ENCODE measurements at regions not wholly inside any gene's neighbourhood (a gene's known extent, or its start where the extent isn't known, plus 50 kb on each side); places are given as distances from the start of the nearest gene placed in this dataset.
"Not testable (repeated sequence)": the region's sequence is repeated elsewhere in the genome, so short reads cannot be mapped to it uniquely, and the experiment has no call there.

DNA sequence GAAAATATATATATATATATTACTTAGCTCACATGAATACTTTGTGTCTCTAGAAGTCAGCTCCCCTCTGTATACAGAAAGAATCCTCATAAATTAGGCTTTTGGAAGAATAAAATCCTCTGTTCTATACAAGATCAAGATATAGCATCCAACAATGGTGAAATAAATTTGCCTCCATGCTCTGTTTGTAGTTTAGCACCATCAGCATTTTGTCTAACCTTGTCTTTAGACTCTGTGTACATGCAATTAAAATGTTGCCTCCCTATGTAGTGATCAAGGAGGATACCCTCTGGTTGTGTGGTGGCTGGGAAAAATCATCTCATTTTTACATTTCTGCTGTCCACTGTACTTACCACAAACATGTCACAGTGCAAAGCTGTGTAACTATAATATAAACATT lies 189.7 kb downstream of the C7orf25 start:
- no peak for DNase-seq (ENCODE audit: low read depth, low spot score)
- no peak overlapping the region for H3K4me3 ChIP-seq (ENCODE audit: low read depth, low read length)
- ChIA-PET CTCF (no interaction called here), POLR2A (no interaction called here)
- no peak overlapping the region for H3K27ac ChIP-seq (ENCODE audit: low read depth, low read length)
- no peaks in the 10 kb centered on the region for H3K27me3 ChIP-seq (ENCODE audit: control insufficient read depth, insufficient read depth, low read length)
- TF ChIP-seq, protein P1, sequence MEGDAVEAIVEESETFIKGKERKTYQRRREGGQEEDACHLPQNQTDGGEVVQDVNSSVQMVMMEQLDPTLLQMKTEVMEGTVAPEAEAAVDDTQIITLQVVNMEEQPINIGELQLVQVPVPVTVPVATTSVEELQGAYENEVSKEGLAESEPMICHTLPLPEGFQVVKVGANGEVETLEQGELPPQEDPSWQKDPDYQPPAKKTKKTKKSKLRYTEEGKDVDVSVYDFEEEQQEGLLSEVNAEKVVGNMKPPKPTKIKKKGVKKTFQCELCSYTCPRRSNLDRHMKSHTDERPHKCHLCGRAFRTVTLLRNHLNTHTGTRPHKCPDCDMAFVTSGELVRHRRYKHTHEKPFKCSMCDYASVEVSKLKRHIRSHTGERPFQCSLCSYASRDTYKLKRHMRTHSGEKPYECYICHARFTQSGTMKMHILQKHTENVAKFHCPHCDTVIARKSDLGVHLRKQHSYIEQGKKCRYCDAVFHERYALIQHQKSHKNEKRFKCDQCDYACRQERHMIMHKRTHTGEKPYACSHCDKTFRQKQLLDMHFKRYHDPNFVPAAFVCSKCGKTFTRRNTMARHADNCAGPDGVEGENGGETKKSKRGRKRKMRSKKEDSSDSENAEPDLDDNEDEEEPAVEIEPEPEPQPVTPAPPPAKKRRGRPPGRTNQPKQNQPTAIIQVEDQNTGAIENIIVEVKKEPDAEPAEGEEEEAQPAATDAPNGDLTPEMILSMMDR (IDR thresholded peaks at IDR 0.05; ENCODE audit: low read depth, low read length) = no peak
- no peaks in the 10 kb centered on the region for H3K9me3 ChIP-seq (ENCODE audit: control insufficient read depth, insufficient read depth, low read length)

DNA sequence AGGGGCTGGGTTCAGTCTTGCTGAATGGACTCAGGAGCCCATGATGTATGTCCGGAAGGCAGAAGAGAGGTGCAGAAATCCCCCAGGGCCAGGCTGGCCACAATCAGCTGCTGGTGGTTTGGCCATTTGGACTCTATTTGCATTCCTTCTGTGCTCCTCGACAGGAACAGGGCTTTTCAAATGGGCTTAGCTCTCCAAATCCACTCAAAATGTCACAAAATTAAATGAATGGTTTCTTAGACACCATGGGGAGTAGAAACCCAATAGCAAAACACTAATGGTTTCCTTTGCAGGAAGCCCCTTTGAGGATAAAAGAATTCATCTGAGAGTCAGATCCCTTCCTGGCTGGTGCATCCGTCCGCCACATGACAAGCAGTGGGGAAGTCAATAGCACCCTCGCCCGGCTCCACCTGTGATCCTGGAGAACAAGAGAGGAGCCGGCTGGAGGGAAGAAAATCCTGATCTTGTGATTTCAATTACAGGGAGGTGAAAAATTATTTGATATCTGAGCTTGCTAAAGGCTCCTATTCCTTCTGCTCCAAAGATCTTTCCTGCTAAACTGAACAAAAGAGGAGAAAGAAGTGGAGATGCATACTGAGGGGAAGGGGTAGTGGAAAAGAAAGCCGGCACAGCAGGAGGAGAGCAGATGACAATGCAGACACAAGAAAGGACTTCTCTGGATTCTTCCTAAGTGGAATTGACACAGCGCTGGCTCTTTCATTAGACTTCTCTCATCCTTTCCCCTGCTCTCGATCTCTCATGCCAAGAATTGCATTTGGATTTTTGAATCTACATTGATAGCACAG lies 190.7 kb downstream of the C7orf25 start:
- H3K27ac ChIP-seq (ENCODE audit: low read depth, low read length) = no peak overlapping the region
- TF ChIP-seq, protein P1 (IDR thresholded peaks at IDR 0.05; ENCODE audit: low read depth, low read length) = no peak
- CTCF ChIA-PET = no interaction called here
- H3K4me3 ChIP-seq (ENCODE audit: low read depth, low read length) = no peak overlapping the region
- H3K27me3 ChIP-seq (ENCODE audit: control insufficient read depth, insufficient read depth, low read length) = no peaks in the 10 kb centered on the region
- no peak for DNase-seq (ENCODE audit: low read depth, low spot score)
- POLR2A ChIA-PET = no interaction called here
- H3K9me3 ChIP-seq (ENCODE audit: control insufficient read depth, insufficient read depth, low read length) = no peaks in the 10 kb centered on the region

DNA sequence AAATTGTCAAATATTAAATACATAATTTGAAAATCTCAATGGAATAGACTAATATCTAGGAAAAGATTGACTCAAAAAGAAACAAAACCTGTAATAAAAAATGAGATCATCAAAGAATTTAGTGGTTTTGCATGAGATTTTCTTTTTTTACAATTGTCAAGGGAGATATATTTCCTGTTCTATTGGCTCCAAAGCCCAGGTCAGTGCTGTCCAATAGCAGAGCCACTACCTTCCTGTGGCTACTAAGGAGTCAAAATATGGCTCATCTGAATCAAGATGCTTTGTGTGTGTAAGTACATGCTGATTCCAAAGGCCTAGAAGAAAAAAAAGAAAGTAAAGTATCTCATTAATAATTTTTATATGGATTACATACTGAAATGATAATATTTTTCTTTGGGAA lies 191.9 kb downstream of the C7orf25 start:
- Histone ChIP-seq H3K4me3 (ENCODE audit: low read depth, low read length) (no peak overlapping the region), H3K27ac (ENCODE audit: low read depth, low read length) (no peak overlapping the region), H3K9me3 (ENCODE audit: control insufficient read depth, insufficient read depth, low read length) (no peaks in the 10 kb centered on the region), H3K27me3 (ENCODE audit: control insufficient read depth, insufficient read depth, low read length) (no peaks in the 10 kb centered on the region)
- ChIA-PET CTCF (no interaction called here), POLR2A (no interaction called here)
- TF ChIP-seq, protein P1 (IDR thresholded peaks at IDR 0.05; ENCODE audit: low read depth, low read length) = no peak
- DNase-seq (ENCODE audit: low read depth, low spot score) = no peak

DNA sequence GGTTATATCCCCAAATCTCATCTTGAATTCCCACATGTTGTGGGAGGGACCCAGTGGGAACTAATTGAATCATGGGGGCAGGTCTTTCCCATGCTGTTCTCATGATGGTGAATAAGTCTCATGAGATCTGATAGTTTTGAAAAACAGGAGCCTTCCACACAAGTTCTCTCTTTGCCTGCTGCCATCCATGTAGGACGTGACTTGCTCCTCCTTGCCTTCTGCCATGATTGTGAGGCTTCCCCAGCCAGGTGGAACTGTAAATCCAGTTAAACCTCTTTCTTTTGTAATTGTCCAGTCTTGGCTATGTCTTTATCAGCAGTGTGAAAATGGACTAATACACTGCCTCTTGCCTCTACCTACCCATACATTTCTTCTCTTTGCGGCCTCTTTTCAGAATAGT lies 193.4 kb downstream of the C7orf25 start:
- H3K9me3 ChIP-seq (ENCODE audit: control insufficient read depth, insufficient read depth, low read length); DNase-seq (ENCODE audit: low read depth, low spot score); CTCF ChIA-PET; POLR2A ChIA-PET; H3K27ac ChIP-seq (ENCODE audit: low read depth, low read length); H3K4me3 ChIP-seq (ENCODE audit: low read depth, low read length); H3K27me3 ChIP-seq (ENCODE audit: control insufficient read depth, insufficient read depth, low read length): not testable (repeated sequence)

DNA sequence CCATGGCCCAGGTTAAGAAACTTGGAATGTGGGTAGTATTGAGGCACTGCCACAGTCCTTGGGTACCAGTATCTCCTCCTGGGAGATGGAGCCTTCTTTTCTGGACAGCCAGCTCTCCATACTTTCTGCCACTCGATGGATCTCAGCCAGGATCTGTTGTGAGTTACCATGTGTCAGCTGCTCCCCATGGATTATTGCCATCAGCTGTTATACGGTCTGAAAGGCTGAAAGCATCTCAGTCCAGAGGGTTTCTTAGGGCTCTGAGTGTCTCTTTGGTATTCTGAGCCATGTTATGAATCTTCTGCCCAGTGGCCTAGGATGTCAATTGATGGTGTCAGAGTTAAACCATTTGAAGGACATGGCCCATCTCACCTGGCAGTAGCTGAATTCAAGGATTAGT lies 197.5 kb downstream of the C7orf25 start:
- ChIA-PET POLR2A (no interaction called here), CTCF (no interaction called here)
- TF ChIP-seq, protein P1 (IDR thresholded peaks at IDR 0.05; ENCODE audit: low read depth, low read length) = no peak
- H3K27me3 ChIP-seq (ENCODE audit: control insufficient read depth, insufficient read depth, low read length) = no peaks in the 10 kb centered on the region
- H3K4me3 ChIP-seq (ENCODE audit: low read depth, low read length) = no peak overlapping the region
- H3K27ac ChIP-seq (ENCODE audit: low read depth, low read length) = no peak overlapping the region
- DNase-seq (ENCODE audit: low read depth, low spot score) = no peak
- no peaks in the 10 kb centered on the region for H3K9me3 ChIP-seq (ENCODE audit: control insufficient read depth, insufficient read depth, low read length)
